DOHH2 (cell line): ENCODE measurements at regions not wholly inside any gene's neighbourhood (a gene's known extent, or its start where the extent isn't known, plus 50 kb on each side); places are given as distances from the start of the nearest gene placed in this dataset.

Experiments used
- H3F3A ChIP-seq: fragments of 200-600 bp; sonication (generic), shearing (Covaris generic); 2 replicates; pipeline ENCODE4 v1.6.0; 2016; ENCODE audit warnings: antibody characterized with exemption, mild to moderate bottlenecking; ENCODE audit not compliant: control insufficient read depth, insufficient read depth
- H3K27ac ChIP-seq: fragments of 200-600 bp; sonication (generic); 2 replicates; pipeline ENCODE4 v1.5.1; 2014; ENCODE audit warnings: low read depth, mild to moderate bottlenecking, low read length, moderate library complexity
- H3K27me3 ChIP-seq: fragments of 200-600 bp; sonication (generic); 2 replicates; pipeline ENCODE4 v1.6.1; 2014; ENCODE audit warnings: mild to moderate bottlenecking, low read length, mixed read lengths; ENCODE audit not compliant: control insufficient read depth
- H3K36me3 ChIP-seq: fragments of 200-600 bp; sonication (generic); 2 replicates; pipeline ENCODE4 v1.6.1; 2014; ENCODE audit warnings: mild to moderate bottlenecking, low read length, moderate library complexity, mixed read lengths; ENCODE audit not compliant: control insufficient read depth
- H3K4me1 ChIP-seq: fragments of 200-600 bp; sonication (generic); 2 replicates; pipeline ENCODE4 v1.6.1; 2014; ENCODE audit warnings: mild to moderate bottlenecking, low read length, mixed read lengths; ENCODE audit not compliant: control insufficient read depth
- H3K4me2 ChIP-seq: fragments of 200-600 bp; sonication (generic); 2 replicates; pipeline ENCODE4 v1.6.0; 2014; ENCODE audit warnings: mild to moderate bottlenecking, low read length, moderate library complexity
- H3K4me3 ChIP-seq: fragments of 200-600 bp; sonication (generic); 2 replicates; pipeline ENCODE4 v1.5.1; 2014; ENCODE audit warnings: mild to moderate bottlenecking, low read length, mixed read lengths
- H3K79me2 ChIP-seq: fragments of 200-600 bp; sonication (generic); 2 replicates; pipeline ENCODE4 v1.6.1; 2014; ENCODE audit warnings: mild to moderate bottlenecking, low read length, mixed read lengths; ENCODE audit not compliant: control insufficient read depth
- H3K9me2 ChIP-seq: fragments of 200-600 bp; sonication (generic); replicated peaks from 2 replicates; pipeline ENCODE4 v1.6.1; 2014; ENCODE audit warnings: mild to moderate bottlenecking, low read length, mixed read lengths; ENCODE audit not compliant: control insufficient read depth
- H3K9me3 ChIP-seq: fragments of 200-600 bp; sonication (generic); 2 replicates; pipeline ENCODE4 v1.6.1; 2014; ENCODE audit warnings: antibody characterized with exemption, low read length, mixed read lengths; ENCODE audit not compliant: control insufficient read depth, insufficient read depth
- H4K20me1 ChIP-seq: fragments of 200-600 bp; sonication (generic); 2 replicates; pipeline ENCODE4 v1.6.0; 2014; ENCODE audit warnings: low read depth, mild to moderate bottlenecking, antibody characterized with exemption, low read length, moderate library complexity; ENCODE audit not compliant: control insufficient read depth, insufficient read depth
- CTCF ChIP-seq: fragments of 200-600 bp; sonication (generic); IDR thresholded peaks from one replicate; pipeline ENCODE4 v1.5.1; 2014; ENCODE audit warnings: antibody characterized with exemption, mild to moderate bottlenecking, low read depth, low read length; ENCODE audit not compliant: poor library complexity, severe bottlenecking
- EZH2phosphoT487 ChIP-seq: fragments of 200-600 bp; sonication (generic); IDR thresholded peaks from 2 replicates; pipeline ENCODE4 v1.6.1; 2017; ENCODE audit warnings: borderline replicate concordance, mild to moderate bottlenecking, antibody characterized with exemption, low read length, moderate library complexity, mixed read lengths

- TF ChIP-seq EZH2phosphoT487 (no peak), CTCF (no peak)
- Histone ChIP-seq H3K27me3 (no peaks in the 10 kb centered on the region), H4K20me1 (no peaks in the 10 kb centered on the region), H3K4me3 (no peak overlapping the region), H3K4me1 (no peaks in the 10 kb centered on the region), H3F3A (no peaks in the 10 kb centered on the region), H3K27ac (no peak overlapping the region), H3K9me3 (no peaks in the 10 kb centered on the region), H3K79me2 (no peaks in the 10 kb centered on the region), H3K4me2 (no peak overlapping the region), H3K9me2 (no peaks in the 10 kb centered on the region), H3K36me3 (no peaks in the 10 kb centered on the region)
These were observed 90.9 kb upstream of the SOX4 start for GRCh38 chr6:21502682-21503081.

- Histone ChIP-seq H3K4me1 (no peaks in the 10 kb centered on the region), H3K9me3 (no peaks in the 10 kb centered on the region), H4K20me1 (no peaks in the 10 kb centered on the region), H3F3A (no peaks in the 10 kb centered on the region), H3K9me2 (no peaks in the 10 kb centered on the region), H3K36me3 (no peaks in the 10 kb centered on the region), H3K4me2 (no peak overlapping the region), H3K79me2 (no peaks in the 10 kb centered on the region), H3K27ac (no peak overlapping the region), H3K27me3 (no peaks in the 10 kb centered on the region), H3K4me3 (no peak overlapping the region)
- TF ChIP-seq EZH2phosphoT487 (no peak), CTCF (no peak)
These were observed 88.8 kb upstream of the SOX4 start for GRCh38 chr6:21504790-21505189.

DNA sequence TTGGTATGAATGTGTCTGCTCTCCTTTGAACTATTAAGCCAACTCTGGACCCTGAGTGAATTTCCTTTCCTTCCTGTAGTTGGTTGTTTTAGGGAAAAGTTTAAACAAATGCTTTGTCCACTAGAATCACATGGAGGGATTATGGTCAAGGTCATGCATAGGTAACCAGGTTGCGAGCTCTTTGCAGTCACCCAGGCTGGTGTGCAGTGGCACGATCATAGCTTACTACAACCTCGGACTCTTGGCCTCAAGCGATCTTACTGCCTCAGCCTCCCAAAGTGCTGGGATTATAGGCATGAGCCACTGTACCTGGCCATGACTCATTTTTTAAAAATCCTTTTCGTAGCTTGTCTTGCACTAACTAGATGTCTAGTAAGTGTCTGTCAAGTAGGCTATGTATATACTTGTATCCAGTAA lies 88.0 kb upstream of the SOX4 start:
- Histone ChIP-seq H3K4me1 (no peaks in the 10 kb centered on the region), H3K9me3 (no peaks in the 10 kb centered on the region), H3K27me3 (no peaks in the 10 kb centered on the region), H3K4me2 (no peak overlapping the region), H4K20me1 (no peaks in the 10 kb centered on the region), H3K79me2 (no peaks in the 10 kb centered on the region), H3K9me2 (no peaks in the 10 kb centered on the region), H3K4me3 (no peak overlapping the region), H3K36me3 (no peaks in the 10 kb centered on the region), H3F3A (no peaks in the 10 kb centered on the region), H3K27ac (no peak overlapping the region)
- TF ChIP-seq CTCF (no peak), EZH2phosphoT487 (no peak)

GRCh38 chr6:21506126-21506525 lies 87.4 kb upstream of the SOX4 start:
- no peak for TF ChIP-seq CTCF
- TF ChIP-seq EZH2phosphoT487: no peak
- no peak overlapping the region for H3K4me3 ChIP-seq
- no peaks in the 10 kb centered on the region for H3K9me3 ChIP-seq
- no peaks in the 10 kb centered on the region for H4K20me1 ChIP-seq
- no peaks in the 10 kb centered on the region for H3K79me2 ChIP-seq
- no peaks in the 10 kb centered on the region for H3K4me1 ChIP-seq
- H3K9me2 ChIP-seq: no peaks in the 10 kb centered on the region
- no peaks in the 10 kb centered on the region for H3F3A ChIP-seq
- no peaks in the 10 kb centered on the region for H3K27me3 ChIP-seq
- H3K27ac ChIP-seq: no peak overlapping the region
- H3K36me3 ChIP-seq: no peaks in the 10 kb centered on the region
- no peak overlapping the region for H3K4me2 ChIP-seq
